Pancreas (tissue), 10 donors: ENCODE measurements at regions not wholly inside any gene's neighbourhood (a gene's known extent, or its start where the extent isn't known, plus 50 kb on each side); places are given as distances from the start of the nearest gene placed in this dataset.

Source experiments
- ATAC-seq, 4 donors: fragments of 200-7000 bp; cut with Tn5 transposase; one replicate each; pipeline versions ENCODE4 v1.8.0 to v1.9.1; 2020; ENCODE audit warnings: mild to moderate bottlenecking in 4 of 4, moderate library complexity in 4 of 4
- DNase-seq, 6 donors: peaks; one replicate each; pipeline ENCODE4 v3.0.0-alpha.2; 2020
- FAIRE-seq: peaks from 2 replicates; lab custom pipeline; 2012; peaks lifted over from hg19 to GRCh38; lab: Jason Lieb, UNC
- H3K27ac ChIP-seq, 4 donors: fragments of 200-600 bp; sonication (generic); 1 replicate in 3 of 4; 2 replicates in 1 of 4; pipeline versions ENCODE4 v1.5.0 to v1.8.0; 2020
- H3K27me3 ChIP-seq, 4 donors: fragments of 200-600 bp; one replicate each; pipeline ENCODE4 v1.8.0; 2021
- H3K36me3 ChIP-seq, 3 donors: fragments of 200-600 bp; sonication (generic) in 1 of 3; one replicate each; pipeline versions ENCODE4 v1.5.0 to v1.8.0; 2020 to 2021
- H3K4me1 ChIP-seq, 3 donors: fragments of 200-600 bp; one replicate each; pipeline ENCODE4 v1.8.0; 2021
- H3K4me3 ChIP-seq, 4 donors: fragments of 200-600 bp; sonication (generic) in 2 of 4; one replicate each; pipeline versions ENCODE4 v1.5.0 to v1.8.0; 2020 to 2021
- H3K9me3 ChIP-seq, 4 donors: fragments of 200-600 bp; one replicate each; pipeline ENCODE4 v1.8.0; 2021
- WGBS, 2 donors: extraction: QIAGEN DNeasy Blood & Tissue Kit; methylation state at CpG; one replicate each; pipeline ENCODE4 v1.1.7; 2013; 5-methylcytosine and 5-hydroxymethylcytosine counted together
- intact Hi-C, 3 donors: fragments of 100-400 bp; cut with DNase I; formaldehyde crosslinking; loops; one replicate each; pipeline versions ENCODE4 v1.11.1 to v1.14.2; 2022
- TF ChIP-seq, protein P1 (sequence below), 4 donors: fragments of 200-600 bp; sonication (generic) in 3 of 4; IDR thresholded peaks; one replicate each; pipeline versions ENCODE4 v1.5.0 to v1.8.0; 2021; ENCODE audit warnings: antibody characterized with exemption in 4 of 4
- donor health status: healthy with polysubstance abuse.
- donor health status: DM: no; HTN: no; CAD: no; lungs with moderate emphysema.
- donor health status: DM: no; HTN: no; CAD: no.
- donor health status: control.
- donor health status: control.
- donor health status: Bipolar disorder and iron deficiency.
- donor health status: DM: yes; HTN: yes; CAD: no.
- donor health status: DM: no; HTN: no; CAD: no.
- donor health status: DM: no; HTN: no; CAD: no.
- donor health status: DM: yes; HTN: yes; CAD: no.

DNA sequence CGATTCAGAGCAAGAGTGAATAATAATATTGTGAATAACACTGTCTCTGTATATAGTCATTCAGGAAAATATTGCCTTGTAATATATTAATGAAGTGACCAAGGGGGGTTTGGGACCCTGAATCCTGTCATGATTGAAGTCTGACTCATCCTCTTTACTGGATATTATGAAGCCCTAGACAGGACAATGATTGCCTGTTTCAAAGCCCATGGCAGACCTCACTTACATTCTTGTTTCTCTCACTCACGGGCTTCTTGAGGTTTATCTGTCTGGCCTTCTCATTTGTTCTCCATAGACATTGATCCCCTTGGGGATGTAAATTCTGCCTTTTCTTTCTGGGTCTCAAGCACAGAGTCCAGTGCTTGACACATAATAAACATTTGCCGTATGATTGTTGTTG lies 449.3 kb upstream of the THRB start:
- TF ChIP-seq, protein P1, sequence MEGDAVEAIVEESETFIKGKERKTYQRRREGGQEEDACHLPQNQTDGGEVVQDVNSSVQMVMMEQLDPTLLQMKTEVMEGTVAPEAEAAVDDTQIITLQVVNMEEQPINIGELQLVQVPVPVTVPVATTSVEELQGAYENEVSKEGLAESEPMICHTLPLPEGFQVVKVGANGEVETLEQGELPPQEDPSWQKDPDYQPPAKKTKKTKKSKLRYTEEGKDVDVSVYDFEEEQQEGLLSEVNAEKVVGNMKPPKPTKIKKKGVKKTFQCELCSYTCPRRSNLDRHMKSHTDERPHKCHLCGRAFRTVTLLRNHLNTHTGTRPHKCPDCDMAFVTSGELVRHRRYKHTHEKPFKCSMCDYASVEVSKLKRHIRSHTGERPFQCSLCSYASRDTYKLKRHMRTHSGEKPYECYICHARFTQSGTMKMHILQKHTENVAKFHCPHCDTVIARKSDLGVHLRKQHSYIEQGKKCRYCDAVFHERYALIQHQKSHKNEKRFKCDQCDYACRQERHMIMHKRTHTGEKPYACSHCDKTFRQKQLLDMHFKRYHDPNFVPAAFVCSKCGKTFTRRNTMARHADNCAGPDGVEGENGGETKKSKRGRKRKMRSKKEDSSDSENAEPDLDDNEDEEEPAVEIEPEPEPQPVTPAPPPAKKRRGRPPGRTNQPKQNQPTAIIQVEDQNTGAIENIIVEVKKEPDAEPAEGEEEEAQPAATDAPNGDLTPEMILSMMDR (IDR thresholded peaks at IDR 0.05): no peak
- 59 to 82% methylated on average over 3 of the region's 3 CpGs for WGBS, 2 donors
- no peak for FAIRE-seq
- H3K4me3 ChIP-seq: no peak overlapping the region
- intact Hi-C loops: no loop called here
- DNase-seq: no peak
- H3K27me3 ChIP-seq: no peaks in the 10 kb centered on the region
- H3K9me3 ChIP-seq: no peaks in the 10 kb centered on the region
- H3K36me3 ChIP-seq: no peaks in the 10 kb centered on the region
- ATAC-seq: no peak
- H3K27ac ChIP-seq: no peak overlapping the region
- H3K4me1 ChIP-seq: no peaks in the 10 kb centered on the region

DNA sequence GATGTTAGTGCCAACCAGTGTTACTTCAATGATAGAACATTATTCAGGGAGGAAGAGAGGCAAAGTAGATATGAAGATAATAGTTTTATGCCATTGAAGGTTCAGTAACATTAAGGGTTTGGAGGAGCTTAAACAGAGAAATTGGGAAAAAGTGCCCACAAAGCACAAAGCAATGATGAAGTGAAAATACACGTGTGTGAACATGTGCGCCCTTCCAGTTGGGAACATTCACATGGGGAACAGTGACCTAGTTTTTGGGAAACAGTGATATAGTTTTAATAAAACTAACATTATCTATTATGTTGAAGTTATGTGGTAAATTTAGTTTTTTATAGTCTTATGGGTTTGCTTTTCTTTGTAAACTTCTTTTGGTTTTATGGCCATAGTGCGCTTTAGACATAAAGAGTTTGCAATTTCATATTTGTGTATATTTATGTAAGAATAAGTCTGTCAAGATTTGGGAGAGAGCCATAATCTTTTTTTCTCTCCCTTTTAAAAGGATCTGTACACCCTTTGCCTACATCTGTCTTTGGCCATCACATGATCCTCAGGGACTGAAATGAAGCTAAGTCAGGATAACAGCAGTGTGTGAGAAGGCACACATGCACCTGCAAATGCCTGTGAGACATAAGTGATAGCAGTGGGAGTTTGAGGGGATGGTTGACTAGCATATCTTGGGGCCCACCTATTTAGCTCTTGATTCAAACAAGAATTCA lies 450.3 kb upstream of the THRB start:
- ATAC-seq (no peak), FAIRE-seq (no peak), DNase-seq (no peak)
- Histone ChIP-seq H3K4me3 (no peak overlapping the region), H3K27ac (no peak overlapping the region), H3K36me3 (no peaks in the 10 kb centered on the region), H3K4me1 (no peaks in the 10 kb centered on the region), H3K9me3 (no peaks in the 10 kb centered on the region), H3K27me3 (no peaks in the 10 kb centered on the region)
- TF ChIP-seq, protein P1 (IDR thresholded peaks at IDR 0.05): no peak
- intact Hi-C loops: no loop called here
- 86 to 94% methylated on average over 3 of the region's 3 CpGs for WGBS, 2 donors

DNA sequence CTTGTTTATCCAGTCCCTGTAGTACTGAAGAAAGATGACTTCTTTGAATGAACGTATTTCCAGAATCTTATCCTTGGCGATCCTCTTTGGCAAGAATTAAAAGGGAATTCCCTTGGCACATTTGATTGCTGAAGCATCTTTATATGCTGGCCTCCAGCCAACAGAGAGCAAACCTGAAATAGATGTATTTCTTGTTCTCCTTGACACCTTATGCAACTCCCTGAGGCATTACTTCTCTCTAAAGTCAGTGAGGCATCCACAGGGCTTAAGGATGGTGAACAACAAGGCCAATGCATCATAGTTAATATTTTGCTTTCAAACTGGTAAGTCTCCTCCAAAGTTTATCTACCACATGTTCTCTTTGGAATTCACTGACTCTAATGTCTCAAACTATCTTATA lies 450.9 kb upstream of the THRB start:
- intact Hi-C loops: no loop called here
- H3K36me3 ChIP-seq: no peaks in the 10 kb centered on the region
- FAIRE-seq (no peak), DNase-seq (no peak), ATAC-seq (no peak)
- WGBS, 2 donors: 53 to 65% methylated on average over 2 of the region's 2 CpGs
- TF ChIP-seq, protein P1 (IDR thresholded peaks at IDR 0.05): no peak
- H3K4me1 ChIP-seq: no peaks in the 10 kb centered on the region
- H3K27ac ChIP-seq: no peak overlapping the region
- no peak overlapping the region for H3K4me3 ChIP-seq
- H3K9me3 ChIP-seq: no peaks in the 10 kb centered on the region
- no peaks in the 10 kb centered on the region for H3K27me3 ChIP-seq

DNA sequence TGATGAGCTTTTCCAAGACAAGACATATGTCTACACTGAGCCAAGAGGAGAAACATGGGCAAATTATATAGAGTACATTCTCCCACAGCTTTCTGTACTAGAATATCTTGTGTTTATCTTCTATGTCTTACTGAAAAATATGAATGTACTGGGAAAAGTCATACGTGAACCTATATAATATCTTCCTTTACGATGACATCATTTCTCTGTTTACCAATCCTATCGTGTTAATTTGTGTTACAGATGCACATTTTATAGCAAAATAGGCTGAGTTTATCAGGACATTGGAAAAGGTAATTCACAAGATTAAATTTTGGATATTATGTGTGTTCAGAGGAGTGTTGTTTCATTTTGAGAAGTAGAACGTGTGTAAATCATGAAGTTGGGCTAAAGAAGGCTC lies 452.5 kb upstream of the THRB start:
- intact Hi-C loops: no loop called here
- Histone ChIP-seq H3K4me1 (no peaks in the 10 kb centered on the region), H3K27me3 (no peaks in the 10 kb centered on the region), H3K9me3 (no peaks in the 10 kb centered on the region), H3K4me3 (no peak overlapping the region), H3K36me3 (no peaks in the 10 kb centered on the region), H3K27ac (no peak overlapping the region)
- TF ChIP-seq, protein P1 (IDR thresholded peaks at IDR 0.05): no peak
- DNase-seq (no peak), FAIRE-seq (no peak), ATAC-seq (no peak)
- 52 to 62% methylated on average over 4 of the region's 4 CpGs for WGBS, 2 donors

- Histone ChIP-seq H3K9me3 (no peaks in the 10 kb centered on the region), H3K4me3 (no peak overlapping the region), H3K36me3 (no peaks in the 10 kb centered on the region), H3K27ac (no peak overlapping the region), H3K4me1 (no peaks in the 10 kb centered on the region), H3K27me3 (no peaks in the 10 kb centered on the region)
- FAIRE-seq (no peak), ATAC-seq (no peak), DNase-seq (no peak)
- TF ChIP-seq, protein P1 (IDR thresholded peaks at IDR 0.05): no peak
- 73 to 86% methylated on average over 4 of the region's 4 CpGs for WGBS, 2 donors
- intact Hi-C loops: no loop called here
Observed at GRCh38 chr3:24951180-24951579, 456.5 kb upstream of the THRB start.
